Tibial nerve (tissue), 4 donors: ENCODE measurements at regions not wholly inside any gene's neighbourhood (a gene's known extent, or its start where the extent isn't known, plus 50 kb on each side); places are given as distances from the start of the nearest gene placed in this dataset.

Experiments used
- DNase-seq, 2 donors: peaks; one replicate each; pipeline ENCODE4 v3.0.0-alpha.2; 2019; ENCODE audit warnings: low spot score in 2 of 2
- H3K27ac ChIP-seq, 4 donors: fragments of 200-600 bp; sonication (generic) in 3 of 4; one replicate each; pipeline ENCODE4 v1.5.1; 2017 to 2019; ENCODE audit warnings: mild to moderate bottlenecking in 1 of 4
- H3K27me3 ChIP-seq, 2 donors: fragments of 200-600 bp; sonication (generic) in 1 of 2; one replicate each; pipeline versions ENCODE4 v1.5.1 to v1.6.0; 2017 to 2019
- H3K36me3 ChIP-seq, 3 donors: fragments of 200-600 bp; sonication (generic); one replicate each; pipeline ENCODE4 v1.5.1; 2018 to 2019
- H3K4me1 ChIP-seq, 4 donors: fragments of 200-600 bp; sonication (generic) in 3 of 4; one replicate each; pipeline ENCODE4 v1.5.1; 2017 to 2019
- H3K4me3 ChIP-seq, 4 donors: fragments of 200-600 bp; sonication (generic) in 3 of 4; one replicate each; pipeline ENCODE4 v1.5.1; 2017 to 2019; ENCODE audit warnings: mild to moderate bottlenecking in 1 of 4, moderate library complexity in 1 of 4
- H3K9me3 ChIP-seq, 4 donors: fragments of 200-600 bp; sonication (generic) in 3 of 4; one replicate each; pipeline ENCODE4 v1.5.1; 2017 to 2019
- EP300 ChIP-seq, 2 donors: sonication (generic); formaldehyde crosslinking; IDR thresholded peaks; one replicate each; pipeline ENCODE4 v1.6.1; 2017; ENCODE audit warnings: antibody characterized with exemption in 2 of 2, mild to moderate bottlenecking in 1 of 2
- POLR2A ChIP-seq, 2 donors: fragments of 450-650 bp; IDR thresholded peaks; one replicate each; pipeline ENCODE4 v1.6.1; 2017; ENCODE audit warnings: antibody characterized with exemption in 2 of 2, mild to moderate bottlenecking in 2 of 2, moderate library complexity in 2 of 2
- WGBS, 2 donors: methylation state at CpG; one replicate each; pipeline ENCODE4 v1.1.5; 2018; 5-methylcytosine and 5-hydroxymethylcytosine counted together
- TF ChIP-seq, protein P1 (sequence below), 5 experiments: fragments of 200-600 bp in 3 of 5; fragments of 450-650 bp in 2 of 5; sonication (generic) in 3 of 5; IDR thresholded peaks; one replicate each; pipeline ENCODE4 v1.5.1; 2016 to 2019; ENCODE audit warnings: antibody characterized with exemption in 5 of 5, mild to moderate bottlenecking in 3 of 5, moderate library complexity in 2 of 5

DNA sequence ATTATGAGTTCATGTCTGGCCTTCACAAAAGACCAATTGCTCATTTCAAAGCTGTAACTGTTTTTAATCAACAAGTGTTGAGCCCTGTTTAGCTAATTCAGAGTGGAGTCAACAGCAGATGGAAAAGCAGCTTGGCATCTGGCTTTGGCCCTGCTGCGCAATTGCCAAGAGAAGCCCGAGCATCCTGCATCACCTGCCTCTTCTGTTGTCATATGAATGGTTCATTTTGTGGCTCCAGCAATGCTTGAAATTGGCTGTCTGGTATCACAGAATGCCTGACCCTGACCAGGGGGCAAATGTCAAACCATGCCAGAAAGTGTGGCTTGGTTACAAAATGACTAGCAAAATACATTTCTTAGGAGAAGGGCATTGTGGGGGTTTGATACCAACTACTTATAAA lies 296.5 kb upstream of the PHF14 start:
- no peak for DNase-seq
- TF ChIP-seq, protein P1, sequence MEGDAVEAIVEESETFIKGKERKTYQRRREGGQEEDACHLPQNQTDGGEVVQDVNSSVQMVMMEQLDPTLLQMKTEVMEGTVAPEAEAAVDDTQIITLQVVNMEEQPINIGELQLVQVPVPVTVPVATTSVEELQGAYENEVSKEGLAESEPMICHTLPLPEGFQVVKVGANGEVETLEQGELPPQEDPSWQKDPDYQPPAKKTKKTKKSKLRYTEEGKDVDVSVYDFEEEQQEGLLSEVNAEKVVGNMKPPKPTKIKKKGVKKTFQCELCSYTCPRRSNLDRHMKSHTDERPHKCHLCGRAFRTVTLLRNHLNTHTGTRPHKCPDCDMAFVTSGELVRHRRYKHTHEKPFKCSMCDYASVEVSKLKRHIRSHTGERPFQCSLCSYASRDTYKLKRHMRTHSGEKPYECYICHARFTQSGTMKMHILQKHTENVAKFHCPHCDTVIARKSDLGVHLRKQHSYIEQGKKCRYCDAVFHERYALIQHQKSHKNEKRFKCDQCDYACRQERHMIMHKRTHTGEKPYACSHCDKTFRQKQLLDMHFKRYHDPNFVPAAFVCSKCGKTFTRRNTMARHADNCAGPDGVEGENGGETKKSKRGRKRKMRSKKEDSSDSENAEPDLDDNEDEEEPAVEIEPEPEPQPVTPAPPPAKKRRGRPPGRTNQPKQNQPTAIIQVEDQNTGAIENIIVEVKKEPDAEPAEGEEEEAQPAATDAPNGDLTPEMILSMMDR (IDR thresholded peaks at IDR 0.05): no peak
- no peak for TF ChIP-seq EP300 (IDR thresholded peaks at IDR 0.05)
- TF ChIP-seq POLR2A (IDR thresholded peaks at IDR 0.05): no peak
- no peaks in the 10 kb centered on the region for H3K4me1 ChIP-seq
- H3K27ac ChIP-seq: no peak overlapping the region
- no peak overlapping the region for H3K4me3 ChIP-seq
- H3K27me3 ChIP-seq: no peaks in the 10 kb centered on the region
- H3K36me3 ChIP-seq: no peaks in the 10 kb centered on the region
- whole genome bisulfite sequencing, 2 donors: 82 to 91% methylated on average over 2 of the region's 2 CpGs
- no peaks in the 10 kb centered on the region for H3K9me3 ChIP-seq

DNA sequence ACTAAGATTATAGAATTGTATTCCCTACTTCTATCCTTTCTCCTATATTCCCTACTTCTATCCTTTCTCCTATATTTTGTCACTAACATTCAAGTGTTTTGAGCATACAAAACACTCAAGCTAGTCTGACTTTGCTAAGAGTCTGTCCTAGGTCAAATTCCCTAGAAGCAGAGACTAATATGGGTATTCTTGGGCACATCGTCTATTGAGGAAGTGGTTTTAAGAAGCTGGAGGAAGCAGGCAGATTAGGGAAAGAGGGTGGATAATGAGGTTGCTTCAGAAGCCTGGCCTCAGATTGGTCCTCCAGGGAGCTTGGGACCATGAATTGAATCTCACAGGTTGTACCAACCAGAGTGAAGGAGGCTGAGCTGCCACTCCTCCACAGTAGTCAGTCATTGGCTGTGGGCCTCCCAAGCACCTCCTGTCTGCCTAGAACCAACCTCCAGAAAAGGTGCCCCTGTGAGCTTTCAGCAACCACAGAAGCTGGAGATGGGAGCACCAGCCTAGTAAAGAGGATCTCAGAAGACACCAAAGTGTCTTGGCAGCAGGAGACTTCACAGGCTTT lies 295.9 kb upstream of the PHF14 start:
- 70 to 76% methylated on average over 1 of the region's 1 CpG for WGBS, 2 donors
- no peak for DNase-seq

GRCh38 chr7:10684606-10685005 lies 289.1 kb upstream of the PHF14 start:
- DNase-seq: no peak
- H3K27ac ChIP-seq: no peak overlapping the region
- H3K4me1 ChIP-seq: no peaks in the 10 kb centered on the region
- TF ChIP-seq, protein P1 (IDR thresholded peaks at IDR 0.05): no peak
- TF ChIP-seq POLR2A (IDR thresholded peaks at IDR 0.05): no peak
- no peak for TF ChIP-seq EP300 (IDR thresholded peaks at IDR 0.05)
- no peaks in the 10 kb centered on the region for H3K27me3 ChIP-seq
- WGBS, 2 donors: 90 to 92% methylated on average over 5 of the region's 5 CpGs
- no peaks in the 10 kb centered on the region for H3K36me3 ChIP-seq
- no peak overlapping the region for H3K4me3 ChIP-seq
- peaks cover 0 to 6% (median 0%) of the 10 kb centered on the region in 4 donors for H3K9me3 ChIP-seq

More for the DNA sequence above, 295.9 kb upstream of the PHF14 start:
- Histone ChIP-seq H3K27me3 (no peaks in the 10 kb centered on the region), H3K9me3 (no peaks in the 10 kb centered on the region), H3K36me3 (no peaks in the 10 kb centered on the region), H3K4me3 (no peak overlapping the region), H3K4me1 (no peaks in the 10 kb centered on the region), H3K27ac (no peak overlapping the region)
- TF ChIP-seq, protein P1 (IDR thresholded peaks at IDR 0.05): no peak
- TF ChIP-seq EP300 (IDR thresholded peaks at IDR 0.05) (no peak), POLR2A (IDR thresholded peaks at IDR 0.05) (no peak)

DNA sequence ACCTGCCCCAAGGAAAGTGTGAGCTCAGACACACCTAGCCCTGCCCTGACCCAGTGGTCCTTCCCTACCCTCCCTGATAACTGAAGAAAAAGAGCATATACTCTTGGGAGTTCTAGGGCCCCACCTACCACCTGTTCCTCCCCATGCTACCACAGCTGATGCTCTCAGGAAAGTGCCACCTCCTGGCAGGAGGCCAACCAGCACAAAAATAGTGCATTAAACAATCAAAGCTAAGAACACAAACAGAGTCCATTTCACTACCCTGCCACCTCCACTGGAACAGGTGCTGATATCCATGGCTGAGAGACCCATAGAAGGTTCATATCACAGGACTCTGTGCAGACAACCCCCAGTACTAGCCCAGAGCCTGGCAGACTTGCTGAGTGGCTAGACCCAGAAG lies 288.6 kb upstream of the PHF14 start:
- no peak for DNase-seq
- Histone ChIP-seq H3K27me3 (no peaks in the 10 kb centered on the region), H3K4me1 (no peaks in the 10 kb centered on the region), H3K4me3 (no peak overlapping the region), H3K9me3 (peaks cover 0 to 6% (median 0%) of the 10 kb centered on the region in 4 donors), H3K27ac (no peak overlapping the region), H3K36me3 (no peaks in the 10 kb centered on the region)
- TF ChIP-seq POLR2A (IDR thresholded peaks at IDR 0.05): no peak
- no peak for TF ChIP-seq EP300 (IDR thresholded peaks at IDR 0.05)
- TF ChIP-seq, protein P1 (IDR thresholded peaks at IDR 0.05): no peak

GRCh38 chr7:10688544-10688943 lies 285.1 kb upstream of the PHF14 start:
- Histone ChIP-seq H3K4me1 (no peaks in the 10 kb centered on the region), H3K27me3 (no peaks in the 10 kb centered on the region), H3K4me3 (no peak overlapping the region), H3K27ac (no peak overlapping the region), H3K36me3 (no peaks in the 10 kb centered on the region), H3K9me3 (peaks cover 0 to 6% (median 0%) of the 10 kb centered on the region in 4 donors)
- no peak for DNase-seq
- TF ChIP-seq EP300 (IDR thresholded peaks at IDR 0.05) (no peak), POLR2A (IDR thresholded peaks at IDR 0.05) (no peak)
- TF ChIP-seq, protein P1 (IDR thresholded peaks at IDR 0.05): no peak
